ENCODE measurements at regions not wholly inside any gene's neighbourhood (a gene's known extent, or its start where the extent isn't known, plus 50 kb on each side); places are given as distances from the start of the nearest gene placed in this dataset.

DNA sequence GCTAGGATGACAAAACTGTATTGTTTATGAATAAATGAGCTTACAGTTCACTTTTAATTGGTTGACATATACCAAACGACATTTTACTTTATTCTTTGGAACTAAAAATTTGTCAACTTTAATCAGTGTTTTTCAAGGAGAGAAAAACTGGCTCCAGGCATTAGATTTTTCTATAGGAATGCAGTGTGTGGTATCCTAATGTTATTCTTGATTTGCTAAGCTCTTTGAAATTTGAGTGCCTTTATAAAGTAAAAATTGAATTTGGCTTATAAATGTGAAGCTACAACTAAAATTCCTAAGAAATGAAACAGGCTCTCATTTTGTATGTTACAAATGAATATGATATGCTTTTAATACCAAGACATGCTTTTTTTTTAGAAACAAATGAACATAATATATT is 442.2 kb upstream of the TRAM1L1 start:
- Histone ChIP-seq H3K4me3 (ENCODE audit: low read depth, low read length, poor library complexity, severe bottlenecking) (no peak overlapping the region), H3K79me2 (ENCODE audit: insufficient read depth, low read depth, low read length) (no peaks in the 10 kb centered on the region), H3K4me2 (ENCODE audit: low read length) (no peak overlapping the region), H4K20me1 (ENCODE audit: insufficient read depth, low read length) (no peaks in the 10 kb centered on the region), H3K9me3 (ENCODE audit: low read length) (no peaks in the 10 kb centered on the region), H3K4me1 (ENCODE audit: insufficient read depth, low read length, poor library complexity, severe bottlenecking) (no peaks in the 10 kb centered on the region), H3K27ac (ENCODE audit: low read depth, low read length, poor library complexity, severe bottlenecking) (no peak overlapping the region), H2AFZ (ENCODE audit: low read length) (no peak overlapping the region), H3K9me2 (ENCODE audit: insufficient read depth, low read length) (no peaks in the 10 kb centered on the region), H3K36me3 (ENCODE audit: insufficient read depth, low read length) (no peaks in the 10 kb centered on the region)
- TF ChIP-seq, protein P1, sequence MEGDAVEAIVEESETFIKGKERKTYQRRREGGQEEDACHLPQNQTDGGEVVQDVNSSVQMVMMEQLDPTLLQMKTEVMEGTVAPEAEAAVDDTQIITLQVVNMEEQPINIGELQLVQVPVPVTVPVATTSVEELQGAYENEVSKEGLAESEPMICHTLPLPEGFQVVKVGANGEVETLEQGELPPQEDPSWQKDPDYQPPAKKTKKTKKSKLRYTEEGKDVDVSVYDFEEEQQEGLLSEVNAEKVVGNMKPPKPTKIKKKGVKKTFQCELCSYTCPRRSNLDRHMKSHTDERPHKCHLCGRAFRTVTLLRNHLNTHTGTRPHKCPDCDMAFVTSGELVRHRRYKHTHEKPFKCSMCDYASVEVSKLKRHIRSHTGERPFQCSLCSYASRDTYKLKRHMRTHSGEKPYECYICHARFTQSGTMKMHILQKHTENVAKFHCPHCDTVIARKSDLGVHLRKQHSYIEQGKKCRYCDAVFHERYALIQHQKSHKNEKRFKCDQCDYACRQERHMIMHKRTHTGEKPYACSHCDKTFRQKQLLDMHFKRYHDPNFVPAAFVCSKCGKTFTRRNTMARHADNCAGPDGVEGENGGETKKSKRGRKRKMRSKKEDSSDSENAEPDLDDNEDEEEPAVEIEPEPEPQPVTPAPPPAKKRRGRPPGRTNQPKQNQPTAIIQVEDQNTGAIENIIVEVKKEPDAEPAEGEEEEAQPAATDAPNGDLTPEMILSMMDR (conservative IDR thresholded peaks at IDR 0.05; ENCODE audit: low read length): no peak
- no peak for TF ChIP-seq EZH2phosphoT487 (IDR thresholded peaks at IDR 0.05; ENCODE audit: borderline replicate concordance, low read depth, low read length)
- BruUV-seq (replicated peaks): no TSS peak
- ChIA-PET POLR2A (interaction anchor here (0.6 to 0.7 kb wide), 2 partner anchors 21 to 45 kb away, joined by 3 to 6 read pairs; no protein-coding TSS in a partner anchor), CTCF (ENCODE audit: unreplicated experiment) (no interaction called here)
- DNase-seq (ENCODE audit: low spot score): no peak
- intact Hi-C loops (cut with micrococcal nuclease; ENCODE audit: unreplicated experiment): no loop called here

DNA sequence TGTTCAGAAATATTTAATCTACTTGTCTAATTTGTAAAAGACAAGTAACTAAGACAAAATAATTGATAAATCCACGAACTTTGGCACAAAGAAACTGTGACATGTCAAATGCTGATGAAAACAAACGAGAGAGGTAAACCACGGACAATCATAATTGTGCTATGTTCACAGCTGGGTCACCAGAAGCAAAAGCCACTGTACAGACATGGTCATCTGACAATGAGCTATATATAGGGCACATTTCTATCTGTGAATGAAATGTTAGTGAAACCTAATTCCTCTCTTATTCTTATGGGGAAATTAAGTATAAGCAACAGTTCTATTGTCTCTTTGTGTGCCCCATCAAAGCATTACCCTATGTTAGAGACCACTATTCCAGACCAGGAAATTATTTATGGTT is 444.0 kb upstream of the TRAM1L1 start:
- H4K20me1 ChIP-seq (ENCODE audit: insufficient read depth, low read length): no peaks in the 10 kb centered on the region
- no peaks in the 10 kb centered on the region for H3K36me3 ChIP-seq (ENCODE audit: insufficient read depth, low read length)
- ChIA-PET POLR2A (no interaction called here), CTCF (ENCODE audit: unreplicated experiment) (no interaction called here)
- no peaks in the 10 kb centered on the region for H3K4me1 ChIP-seq (ENCODE audit: insufficient read depth, low read length, poor library complexity, severe bottlenecking)
- no peaks in the 10 kb centered on the region for H3K9me2 ChIP-seq (ENCODE audit: insufficient read depth, low read length)
- no peak overlapping the region for H3K4me2 ChIP-seq (ENCODE audit: low read length)
- TF ChIP-seq EZH2phosphoT487 (IDR thresholded peaks at IDR 0.05; ENCODE audit: borderline replicate concordance, low read depth, low read length): no peak
- TF ChIP-seq, protein P1 (conservative IDR thresholded peaks at IDR 0.05; ENCODE audit: low read length): no peak
- H3K79me2 ChIP-seq (ENCODE audit: insufficient read depth, low read depth, low read length): no peaks in the 10 kb centered on the region
- BruUV-seq (replicated peaks): no TSS peak
- no peak overlapping the region for H3K27ac ChIP-seq (ENCODE audit: low read depth, low read length, poor library complexity, severe bottlenecking)
- H3K4me3 ChIP-seq (ENCODE audit: low read depth, low read length, poor library complexity, severe bottlenecking): no peak overlapping the region
- DNase-seq (ENCODE audit: low spot score): no peak
- intact Hi-C loops (cut with micrococcal nuclease; ENCODE audit: unreplicated experiment): no loop called here
- H3K9me3 ChIP-seq (ENCODE audit: low read length): no peaks in the 10 kb centered on the region
- no peak overlapping the region for H2AFZ ChIP-seq (ENCODE audit: low read length)

DNA sequence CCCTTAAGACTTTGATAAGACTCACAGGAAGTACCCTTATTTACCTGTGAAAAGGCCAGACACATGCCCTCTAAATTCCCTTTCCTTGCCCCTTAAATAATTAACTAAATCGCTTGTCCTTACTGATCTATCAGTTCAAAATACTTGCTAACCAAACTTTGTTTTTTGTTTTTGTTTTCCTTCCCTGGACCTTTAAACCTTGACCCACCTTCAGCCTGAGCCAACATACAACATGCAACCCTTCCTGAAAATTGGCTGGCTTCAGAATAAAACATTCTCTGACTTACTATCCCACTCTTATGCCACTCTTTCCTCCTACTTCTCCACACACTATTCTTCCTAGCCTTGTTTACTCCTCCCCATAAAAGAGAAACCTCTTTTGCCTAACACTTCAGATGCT is 448.1 kb upstream of the TRAM1L1 start:
- H3K79me2 ChIP-seq (ENCODE audit: insufficient read depth, low read depth, low read length): no peaks in the 10 kb centered on the region
- ChIA-PET POLR2A (no interaction called here), CTCF (ENCODE audit: unreplicated experiment) (no interaction called here)
- no peaks in the 10 kb centered on the region for H3K4me1 ChIP-seq (ENCODE audit: insufficient read depth, low read length, poor library complexity, severe bottlenecking)
- no peak overlapping the region for H3K4me3 ChIP-seq (ENCODE audit: low read depth, low read length, poor library complexity, severe bottlenecking)
- H3K4me2 ChIP-seq (ENCODE audit: low read length): no peak overlapping the region
- TF ChIP-seq, protein P1 (conservative IDR thresholded peaks at IDR 0.05; ENCODE audit: low read length): no peak
- TF ChIP-seq EZH2phosphoT487 (IDR thresholded peaks at IDR 0.05; ENCODE audit: borderline replicate concordance, low read depth, low read length): no peak
- H3K27ac ChIP-seq (ENCODE audit: low read depth, low read length, poor library complexity, severe bottlenecking): no peak overlapping the region
- intact Hi-C loops (cut with micrococcal nuclease; ENCODE audit: unreplicated experiment): no loop called here
- H2AFZ ChIP-seq (ENCODE audit: low read length): no peak overlapping the region
- H4K20me1 ChIP-seq (ENCODE audit: insufficient read depth, low read length): no peaks in the 10 kb centered on the region
- no peaks in the 10 kb centered on the region for H3K36me3 ChIP-seq (ENCODE audit: insufficient read depth, low read length)
- BruUV-seq (replicated peaks): no TSS peak
- DNase-seq (ENCODE audit: low spot score): no peak
- no peaks in the 10 kb centered on the region for H3K9me2 ChIP-seq (ENCODE audit: insufficient read depth, low read length)
- H3K9me3 ChIP-seq (ENCODE audit: low read length): no peaks in the 10 kb centered on the region
